Upper lobe of right lung (tissue), 1 donor: ENCODE measurements at regions not wholly inside any gene's neighbourhood (a gene's known extent, or its start where the extent isn't known, plus 50 kb on each side); places are given as distances from the start of the nearest gene placed in this dataset.
"Not testable (repeated sequence)": the region's sequence is repeated elsewhere in the genome, so short reads cannot be mapped to it uniquely, and the experiment has no call there.

ENCODE experiments used
- ATAC-seq: fragments of 200-7000 bp; cut with Tn5 transposase; one replicate; pipeline ENCODE4 v1.9.1; 2020; ENCODE audit warnings: mild to moderate bottlenecking, moderate library complexity
- DNase-seq: peaks from one replicate; pipeline ENCODE4 v3.0.0-alpha.2; 2020
- H3K27ac ChIP-seq: fragments of 200-600 bp; one replicate; pipeline ENCODE4 v1.8.0; 2022
- H3K27me3 ChIP-seq: fragments of 200-600 bp; one replicate; pipeline ENCODE4 v1.8.0; 2022; ENCODE audit warnings: mild to moderate bottlenecking
- H3K36me3 ChIP-seq: fragments of 200-600 bp; one replicate; pipeline ENCODE4 v1.8.0; 2022
- H3K4me1 ChIP-seq: fragments of 200-600 bp; one replicate; pipeline ENCODE4 v1.8.0; 2022
- H3K4me3 ChIP-seq: fragments of 200-600 bp; one replicate; pipeline ENCODE4 v1.8.0; 2022; ENCODE audit warnings: mild to moderate bottlenecking
- H3K9me3 ChIP-seq: fragments of 200-600 bp; one replicate; pipeline ENCODE4 v1.8.0; 2022
- intact Hi-C: fragments of 100-400 bp; cut with DNase I; formaldehyde crosslinking; loops from one replicate; pipeline ENCODE4 v1.11.0; 2022
- TF ChIP-seq, protein P1 (sequence below): fragments of 200-600 bp; IDR thresholded peaks from one replicate; pipeline ENCODE4 v1.8.0; 2022; ENCODE audit warnings: antibody characterized with exemption
- donor health status: DM: no; HTN: yes; CAD: no; lungs with severe emphysema.

DNA sequence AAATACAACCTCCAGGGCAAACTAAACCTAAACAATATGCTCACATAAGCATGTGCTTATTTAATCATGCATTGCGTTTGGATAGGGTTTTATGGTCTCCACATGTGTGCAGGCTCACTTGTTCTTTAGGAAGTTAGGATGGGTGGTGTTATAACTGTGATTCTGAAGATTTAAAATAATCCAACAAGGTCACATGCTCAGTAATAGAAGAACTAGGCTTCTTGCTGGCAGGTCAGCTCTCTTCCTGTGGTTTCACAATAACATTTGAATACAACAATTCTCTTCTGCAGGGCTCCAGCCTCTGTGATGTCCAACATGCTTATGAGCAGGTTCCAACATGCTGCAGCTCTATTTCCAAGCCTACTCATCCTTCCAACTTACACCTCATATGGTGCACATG, 84.0 kb downstream of the MYL12B start:
- DNase-seq (no peak), ATAC-seq (no peak)
- intact Hi-C loops: no loop called here
- TF ChIP-seq, protein P1, sequence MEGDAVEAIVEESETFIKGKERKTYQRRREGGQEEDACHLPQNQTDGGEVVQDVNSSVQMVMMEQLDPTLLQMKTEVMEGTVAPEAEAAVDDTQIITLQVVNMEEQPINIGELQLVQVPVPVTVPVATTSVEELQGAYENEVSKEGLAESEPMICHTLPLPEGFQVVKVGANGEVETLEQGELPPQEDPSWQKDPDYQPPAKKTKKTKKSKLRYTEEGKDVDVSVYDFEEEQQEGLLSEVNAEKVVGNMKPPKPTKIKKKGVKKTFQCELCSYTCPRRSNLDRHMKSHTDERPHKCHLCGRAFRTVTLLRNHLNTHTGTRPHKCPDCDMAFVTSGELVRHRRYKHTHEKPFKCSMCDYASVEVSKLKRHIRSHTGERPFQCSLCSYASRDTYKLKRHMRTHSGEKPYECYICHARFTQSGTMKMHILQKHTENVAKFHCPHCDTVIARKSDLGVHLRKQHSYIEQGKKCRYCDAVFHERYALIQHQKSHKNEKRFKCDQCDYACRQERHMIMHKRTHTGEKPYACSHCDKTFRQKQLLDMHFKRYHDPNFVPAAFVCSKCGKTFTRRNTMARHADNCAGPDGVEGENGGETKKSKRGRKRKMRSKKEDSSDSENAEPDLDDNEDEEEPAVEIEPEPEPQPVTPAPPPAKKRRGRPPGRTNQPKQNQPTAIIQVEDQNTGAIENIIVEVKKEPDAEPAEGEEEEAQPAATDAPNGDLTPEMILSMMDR: no peak
- H3K4me1 ChIP-seq: peaks cover 7% of the 10 kb centered on the region
- no peak overlapping the region for H3K4me3 ChIP-seq
- no peak overlapping the region for H3K27ac ChIP-seq
- no peaks in the 10 kb centered on the region for H3K9me3 ChIP-seq
- no peaks in the 10 kb centered on the region for H3K27me3 ChIP-seq
- no peaks in the 10 kb centered on the region for H3K36me3 ChIP-seq

DNA sequence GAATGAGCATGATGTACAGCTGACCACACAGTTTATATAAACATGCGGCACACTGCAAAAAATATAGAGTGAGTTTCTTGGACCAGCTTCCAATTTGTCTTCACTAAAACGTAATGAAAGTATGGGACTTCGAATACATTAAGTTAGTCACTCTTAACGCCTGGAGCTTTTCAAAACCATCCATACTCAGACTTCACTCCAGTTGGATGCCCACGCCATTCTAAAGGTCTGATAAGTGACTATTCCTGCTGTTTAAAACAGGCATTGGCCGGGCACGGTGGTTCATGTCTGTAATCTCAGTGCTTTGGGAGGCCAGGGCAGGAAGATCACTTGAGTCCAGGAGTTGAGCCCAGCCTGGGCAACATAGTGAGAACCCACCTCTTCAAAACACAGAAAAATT, 84.6 kb downstream of the MYL12B start:
- H3K4me1 ChIP-seq: peaks cover 7% of the 10 kb centered on the region
- DNase-seq (no peak), ATAC-seq (no peak)
- no peak overlapping the region for H3K4me3 ChIP-seq
- no peaks in the 10 kb centered on the region for H3K36me3 ChIP-seq
- TF ChIP-seq, protein P1: no peak
- intact Hi-C loops: no loop called here
- no peaks in the 10 kb centered on the region for H3K27me3 ChIP-seq
- H3K27ac ChIP-seq: no peak overlapping the region
- no peaks in the 10 kb centered on the region for H3K9me3 ChIP-seq

DNA sequence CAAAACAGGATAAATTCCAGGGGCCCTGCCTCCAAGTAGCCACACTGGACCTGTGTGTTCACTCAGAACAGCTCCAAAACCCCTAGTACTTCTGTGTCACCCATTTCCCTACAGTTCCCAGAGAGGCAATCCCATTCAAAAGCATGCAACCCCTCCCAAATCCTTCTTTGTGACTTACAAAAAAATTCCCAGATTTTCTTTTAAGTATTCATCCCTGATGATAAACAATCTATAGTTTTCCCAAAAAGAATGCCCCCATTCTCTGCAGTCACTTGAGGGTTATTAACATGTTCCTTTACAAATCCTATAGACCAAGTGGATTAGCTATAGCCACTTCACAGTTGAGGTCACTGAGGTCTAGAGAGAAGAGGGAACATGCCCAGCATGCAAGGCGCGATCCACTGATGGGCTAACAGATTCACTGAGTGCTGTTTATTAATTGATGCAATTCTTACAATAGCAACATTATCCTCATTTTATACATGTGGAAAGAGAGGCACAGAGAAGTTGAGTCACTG, 85.4 kb downstream of the MYL12B start:
- no peaks in the 10 kb centered on the region for H3K27me3 ChIP-seq

DNA sequence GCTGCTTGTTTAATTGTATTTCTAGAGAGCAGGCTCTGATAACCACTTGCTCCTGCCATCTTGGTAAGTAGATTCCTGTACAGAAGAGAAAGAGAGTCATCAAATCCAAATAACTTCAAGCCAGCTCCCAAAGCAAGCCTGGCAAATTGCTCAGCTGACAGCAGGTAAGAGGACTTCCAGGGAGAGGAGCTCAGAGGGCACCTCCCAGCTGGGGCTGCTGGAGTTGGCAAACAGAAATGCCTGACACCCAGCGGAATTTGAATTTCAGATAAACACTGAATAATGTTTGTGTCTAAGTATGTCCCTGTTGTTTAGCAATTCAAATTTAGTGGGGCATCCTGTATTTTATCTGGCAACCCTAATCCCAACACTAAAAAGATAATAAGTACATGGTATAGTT, 86.2 kb downstream of the MYL12B start:
- H3K4me1 ChIP-seq: peaks cover 7% of the 10 kb centered on the region
- no peak overlapping the region for H3K27ac ChIP-seq
- no peak overlapping the region for H3K4me3 ChIP-seq
- no peak for DNase-seq
- ATAC-seq: no peak
- TF ChIP-seq, protein P1: no peak
- H3K27me3 ChIP-seq: no peaks in the 10 kb centered on the region
- intact Hi-C loops: no loop called here
- no peaks in the 10 kb centered on the region for H3K36me3 ChIP-seq
- no peaks in the 10 kb centered on the region for H3K9me3 ChIP-seq

More for the DNA sequence above, 85.4 kb downstream of the MYL12B start:
- Histone ChIP-seq H3K36me3 (no peaks in the 10 kb centered on the region), H3K9me3 (no peaks in the 10 kb centered on the region), H3K27ac (no peak overlapping the region), H3K4me1 (peaks cover 7% of the 10 kb centered on the region), H3K4me3 (no peak overlapping the region)
- intact Hi-C loops: no loop called here
- DNase-seq (no peak), ATAC-seq (no peak)
- TF ChIP-seq, protein P1: no peak

DNA sequence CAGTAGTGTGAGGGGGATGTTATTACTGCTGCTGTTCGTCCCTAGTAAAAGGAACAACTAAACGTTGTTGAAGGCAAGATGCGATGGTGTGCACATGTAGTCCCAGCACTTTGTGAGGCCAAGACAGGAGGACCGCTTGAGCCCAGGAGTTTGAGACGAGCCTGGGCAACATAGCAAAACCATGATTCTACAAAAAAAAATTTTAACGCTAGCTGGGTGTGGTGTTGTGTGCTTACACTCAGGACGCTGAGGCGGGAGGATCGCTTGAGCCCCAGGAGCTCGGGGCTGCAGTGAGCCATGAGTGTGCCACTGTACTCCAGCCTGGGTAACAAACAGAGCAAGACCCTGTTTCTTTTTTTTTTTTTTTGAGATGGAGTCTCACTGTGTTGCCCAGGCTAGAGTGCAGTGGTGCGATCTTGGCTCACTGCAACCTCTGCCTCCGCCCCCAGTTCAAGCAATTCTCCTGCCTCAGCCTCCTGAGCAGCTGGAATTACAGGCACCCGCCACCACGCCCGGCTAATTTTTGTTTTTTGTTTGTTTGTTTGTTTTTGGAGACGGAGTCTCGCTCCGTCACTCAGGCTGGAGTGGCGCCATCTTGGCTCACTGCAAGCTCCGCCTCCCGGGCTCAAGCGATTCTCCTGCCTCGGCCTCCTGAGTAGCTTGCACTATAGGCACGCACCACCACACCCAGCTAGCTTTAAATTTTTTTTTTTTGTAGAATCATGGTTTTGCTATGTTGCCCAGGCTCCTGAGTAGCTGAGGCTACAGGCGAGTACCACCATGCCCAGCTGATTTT, 87.3 kb downstream of the MYL12B start:
- H3K4me3 ChIP-seq, H3K27ac ChIP-seq, H3K36me3 ChIP-seq, ATAC-seq, H3K27me3 ChIP-seq, DNase-seq, H3K9me3 ChIP-seq, H3K4me1 ChIP-seq, intact Hi-C loops: not testable (repeated sequence)

DNA sequence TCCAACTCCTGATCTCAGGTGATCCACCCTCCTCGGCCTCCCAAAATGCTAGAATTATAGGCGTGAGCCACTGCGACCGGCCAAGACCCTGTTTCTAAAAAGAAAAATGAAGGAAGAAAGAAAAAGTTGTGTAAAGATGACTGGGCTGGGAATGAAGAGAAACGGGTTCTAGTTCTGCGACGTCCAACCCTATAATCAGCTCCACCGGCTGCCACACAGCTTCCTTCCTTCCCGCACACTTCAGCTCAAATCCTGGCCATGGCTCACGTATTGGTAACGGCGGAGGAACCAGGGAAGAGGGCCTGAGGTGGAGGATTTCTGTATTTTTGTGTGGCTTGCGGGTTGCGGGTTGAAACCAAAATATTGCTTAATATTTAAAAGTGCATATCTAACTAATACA, 88.1 kb downstream of the MYL12B start:
- DNase-seq: no peak
- no peaks in the 10 kb centered on the region for H3K36me3 ChIP-seq
- TF ChIP-seq, protein P1: no peak

More for the DNA sequence above, 88.1 kb downstream of the MYL12B start:
- Histone ChIP-seq H3K27me3 (no peaks in the 10 kb centered on the region), H3K9me3 (no peaks in the 10 kb centered on the region), H3K4me1 (peaks cover 7% of the 10 kb centered on the region), H3K4me3 (no peak overlapping the region), H3K27ac (no peak overlapping the region)
- no peak for ATAC-seq
- intact Hi-C loops: no loop called here
